HEK293T (cell line): ENCODE measurements at regions not wholly inside any gene's neighbourhood (a gene's known extent, or its start where the extent isn't known, plus 50 kb on each side); places are given as distances from the start of the nearest gene placed in this dataset.

Source experiments
- ARNT ChIP-seq: fragments of 450-650 bp; IDR thresholded peaks from 2 replicates; pipeline ENCODE4 v1.6.1; 2017; ENCODE audit warnings: mild to moderate bottlenecking
- FOXA1 ChIP-seq: fragments of 450-650 bp; IDR thresholded peaks from 2 replicates; pipeline ENCODE4 v1.6.1; 2016; ENCODE audit warnings: mild to moderate bottlenecking
- FOXM1 ChIP-seq: fragments of 450-650 bp; IDR thresholded peaks from 2 replicates; pipeline ENCODE4 v1.6.1; 2017; ENCODE audit warnings: mild to moderate bottlenecking, borderline replicate concordance
- L3MBTL2 ChIP-seq: fragments of 450-650 bp; conservative IDR thresholded peaks from 2 replicates; pipeline ENCODE4 v1.6.1; 2016; ENCODE audit warnings: mild to moderate bottlenecking
- PKNOX1 ChIP-seq: fragments of 450-650 bp; IDR thresholded peaks from 2 replicates; pipeline ENCODE4 v1.6.1; 2016

GRCh38 chr17:77036136-77036840, 104.5 kb upstream of the SEC14L1 start:
- TF ChIP-seq FOXM1 (no peak), FOXA1 (no peak), PKNOX1 (no peak), ARNT (no peak), L3MBTL2 (no peak)
